ENCODE measurements at regions not wholly inside any gene's neighbourhood (a gene's known extent, or its start where the extent isn't known, plus 50 kb on each side); places are given as distances from the start of the nearest gene placed in this dataset.

DNA sequence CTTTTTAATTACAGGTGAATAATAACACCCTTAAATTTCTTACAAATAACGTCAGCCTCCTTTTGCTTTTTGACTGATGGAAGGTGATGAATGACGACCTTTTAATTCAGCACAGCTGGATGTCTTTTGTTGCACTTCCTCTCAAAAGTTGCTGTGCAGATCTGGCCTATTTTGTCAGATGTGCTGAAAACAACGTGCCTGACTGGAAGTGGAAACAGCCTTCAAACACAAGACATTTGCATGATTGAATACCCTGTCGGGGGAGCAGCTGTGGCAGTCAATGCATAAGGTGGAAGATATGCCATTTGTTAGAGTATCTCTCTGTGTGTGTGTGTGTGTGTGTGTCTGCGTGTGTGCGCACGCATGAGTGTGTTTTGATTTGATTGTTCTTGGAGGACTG is 579.7 kb downstream of the SPRY1 start:
- H3K27me3 ChIP-seq = no peaks in the 10 kb centered on the region
- intact Hi-C loops (cut with DNase I) = no loop called here
- no peak overlapping the region for H3K4me3 ChIP-seq
- H3K27ac ChIP-seq = peak overlapping the region; percentile 2
- no peaks in the 10 kb centered on the region for H3K9me3 ChIP-seq
- H3K36me3 ChIP-seq = no peaks in the 10 kb centered on the region
- TF ChIP-seq, protein P1, sequence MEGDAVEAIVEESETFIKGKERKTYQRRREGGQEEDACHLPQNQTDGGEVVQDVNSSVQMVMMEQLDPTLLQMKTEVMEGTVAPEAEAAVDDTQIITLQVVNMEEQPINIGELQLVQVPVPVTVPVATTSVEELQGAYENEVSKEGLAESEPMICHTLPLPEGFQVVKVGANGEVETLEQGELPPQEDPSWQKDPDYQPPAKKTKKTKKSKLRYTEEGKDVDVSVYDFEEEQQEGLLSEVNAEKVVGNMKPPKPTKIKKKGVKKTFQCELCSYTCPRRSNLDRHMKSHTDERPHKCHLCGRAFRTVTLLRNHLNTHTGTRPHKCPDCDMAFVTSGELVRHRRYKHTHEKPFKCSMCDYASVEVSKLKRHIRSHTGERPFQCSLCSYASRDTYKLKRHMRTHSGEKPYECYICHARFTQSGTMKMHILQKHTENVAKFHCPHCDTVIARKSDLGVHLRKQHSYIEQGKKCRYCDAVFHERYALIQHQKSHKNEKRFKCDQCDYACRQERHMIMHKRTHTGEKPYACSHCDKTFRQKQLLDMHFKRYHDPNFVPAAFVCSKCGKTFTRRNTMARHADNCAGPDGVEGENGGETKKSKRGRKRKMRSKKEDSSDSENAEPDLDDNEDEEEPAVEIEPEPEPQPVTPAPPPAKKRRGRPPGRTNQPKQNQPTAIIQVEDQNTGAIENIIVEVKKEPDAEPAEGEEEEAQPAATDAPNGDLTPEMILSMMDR (IDR thresholded peaks at IDR 0.05) = no peak
- DNase-seq (no peak), ATAC-seq (peak; percentile 43)
- H3K4me1 ChIP-seq = peaks cover 9% of the 10 kb centered on the region

DNA sequence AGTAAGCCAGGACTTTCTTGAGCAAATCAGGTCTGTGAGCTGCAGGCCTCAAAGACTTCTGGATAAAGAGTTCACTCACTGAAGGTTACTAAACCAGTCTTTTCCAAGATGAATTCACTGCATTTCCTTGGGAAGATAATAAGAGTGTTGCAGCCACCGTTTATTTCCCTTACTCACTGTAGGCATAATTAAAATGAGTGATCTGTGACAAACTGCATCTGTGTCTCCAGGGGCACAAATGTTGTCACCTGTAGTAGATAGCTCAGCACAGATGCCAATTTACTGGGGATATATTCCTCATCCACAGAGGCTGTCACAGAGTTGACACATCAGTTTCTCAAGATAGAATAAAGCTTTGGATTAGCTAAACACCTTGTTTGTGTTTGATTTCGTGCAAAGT is 580.2 kb downstream of the SPRY1 start:
- no peak overlapping the region for H3K4me3 ChIP-seq
- H3K9me3 ChIP-seq = no peaks in the 10 kb centered on the region
- H3K36me3 ChIP-seq = no peaks in the 10 kb centered on the region
- no peaks in the 10 kb centered on the region for H3K27me3 ChIP-seq
- intact Hi-C loops (cut with DNase I) = no loop called here
- TF ChIP-seq, protein P1 (IDR thresholded peaks at IDR 0.05) = no peak
- H3K4me1 ChIP-seq = peaks cover 9% of the 10 kb centered on the region
- peak overlapping the region; percentile 2 for H3K27ac ChIP-seq
- ATAC-seq (no peak), DNase-seq (no peak)

DNA sequence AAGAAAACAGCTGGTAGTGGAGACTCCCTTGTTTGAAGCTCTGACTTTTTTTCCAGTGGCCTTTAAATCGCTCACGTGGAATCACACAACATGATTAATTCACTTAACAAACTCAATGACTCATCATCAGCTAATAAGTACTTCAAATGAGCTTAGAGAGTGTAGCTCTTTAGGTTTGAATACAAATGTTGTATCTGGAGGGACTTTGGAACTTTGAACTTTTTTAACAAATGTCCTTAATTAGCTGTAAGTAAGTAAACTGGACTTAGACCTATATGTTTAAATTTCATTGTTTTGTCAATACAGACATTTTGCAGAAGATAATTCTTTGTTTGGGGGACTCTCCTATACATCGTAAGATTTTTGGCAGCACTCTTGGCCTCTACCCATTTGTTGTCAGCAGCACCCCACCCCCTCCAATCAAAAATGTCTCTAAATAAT is 581.1 kb downstream of the SPRY1 start:
- Histone ChIP-seq H3K4me1 (peaks cover 9% of the 10 kb centered on the region), H3K27ac (no peak overlapping the region), H3K9me3 (no peaks in the 10 kb centered on the region), H3K27me3 (no peaks in the 10 kb centered on the region), H3K4me3 (no peak overlapping the region), H3K36me3 (no peaks in the 10 kb centered on the region)
- TF ChIP-seq, protein P1 (IDR thresholded peaks at IDR 0.05) = no peak
- intact Hi-C loops (cut with DNase I) = no loop called here
- ATAC-seq = no peak
- DNase-seq = no peak

DNA sequence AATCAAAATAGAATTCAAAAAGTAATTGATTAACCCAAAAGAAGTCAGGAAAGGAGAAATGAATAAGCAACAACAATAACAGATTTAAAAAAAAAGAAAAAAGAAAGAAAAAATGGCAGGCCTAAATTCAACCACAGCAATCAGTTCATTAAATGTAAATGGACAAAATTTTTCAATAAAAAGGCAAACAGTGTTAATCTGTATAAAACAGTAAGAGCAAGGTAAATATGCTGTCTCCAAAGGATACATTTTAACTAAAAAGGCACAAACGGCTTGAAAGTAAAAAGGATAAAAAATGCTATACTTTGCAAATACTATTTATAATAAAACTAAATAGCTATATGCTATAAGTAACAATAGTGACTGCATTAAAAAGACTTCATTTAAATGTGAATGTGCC is 582.0 kb downstream of the SPRY1 start:
- intact Hi-C loops (cut with DNase I) = no loop called here
- Histone ChIP-seq H3K27me3 (no peaks in the 10 kb centered on the region), H3K4me1 (peaks cover 9% of the 10 kb centered on the region), H3K4me3 (no peak overlapping the region), H3K9me3 (no peaks in the 10 kb centered on the region), H3K36me3 (no peaks in the 10 kb centered on the region), H3K27ac (no peak overlapping the region)
- TF ChIP-seq, protein P1 (IDR thresholded peaks at IDR 0.05) = no peak
- DNase-seq (no peak), ATAC-seq (no peak)

DNA sequence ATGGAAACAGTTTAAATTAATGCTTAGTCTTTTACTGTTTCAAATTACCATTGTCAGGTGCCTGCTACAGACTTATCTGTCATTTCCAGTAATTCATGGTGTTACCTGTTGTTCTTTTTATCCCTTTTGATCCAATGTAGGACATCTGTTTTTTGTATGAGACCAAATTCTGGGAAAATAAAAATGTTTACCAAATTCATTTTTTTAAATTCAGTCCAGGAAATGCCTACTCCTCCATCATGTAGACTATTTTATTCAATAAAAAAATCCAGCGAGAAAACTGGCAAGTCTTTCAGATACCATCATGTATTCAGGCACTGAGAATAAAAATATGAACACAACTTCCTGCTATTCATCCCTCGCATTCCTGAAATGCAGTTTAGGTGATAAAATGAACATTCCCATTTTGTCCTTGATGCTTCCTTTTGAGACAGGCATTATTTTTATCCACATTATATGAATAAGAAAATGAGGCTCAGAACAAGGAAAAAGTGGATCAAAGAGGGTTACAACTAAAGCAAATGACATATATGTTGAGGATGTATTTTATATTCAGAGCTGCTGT is 584.2 kb downstream of the SPRY1 start:
- H3K4me1 ChIP-seq = peaks cover 9% of the 10 kb centered on the region
- no peak for DNase-seq
- intact Hi-C loops (cut with DNase I) = no loop called here
- no peak overlapping the region for H3K27ac ChIP-seq
- H3K4me3 ChIP-seq = no peak overlapping the region
- no peaks in the 10 kb centered on the region for H3K9me3 ChIP-seq
- no peaks in the 10 kb centered on the region for H3K36me3 ChIP-seq
- TF ChIP-seq, protein P1 (IDR thresholded peaks at IDR 0.05) = no peak
- H3K27me3 ChIP-seq = no peaks in the 10 kb centered on the region
- no peak for ATAC-seq

DNA sequence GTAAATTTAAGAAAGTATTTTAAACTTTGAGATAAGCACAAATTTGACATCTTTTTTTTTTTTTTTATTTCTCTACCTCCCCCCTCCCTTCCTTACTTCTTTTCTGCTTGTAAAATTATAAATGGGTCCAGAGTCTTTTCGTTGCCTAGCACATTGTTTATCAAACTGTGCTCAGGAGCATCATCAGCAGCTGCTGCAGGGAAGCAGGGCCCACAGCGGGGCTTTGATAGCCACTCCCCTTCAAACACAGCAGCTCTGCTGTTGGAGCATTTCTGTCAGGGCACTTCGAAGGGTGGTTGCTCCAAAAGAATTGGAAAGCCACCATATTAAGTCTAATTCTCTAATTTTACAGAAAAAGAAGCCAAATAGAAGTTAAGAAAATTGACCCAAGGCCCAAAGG is 588.3 kb downstream of the SPRY1 start:
- DNase-seq (no peak), ATAC-seq (peak; percentile 43)
- intact Hi-C loops (cut with DNase I) = no loop called here
- Histone ChIP-seq H3K27ac (peak overlapping the region; percentile 61), H3K9me3 (no peaks in the 10 kb centered on the region), H3K4me1 (peaks cover 8% of the 10 kb centered on the region), H3K4me3 (no peak overlapping the region), H3K36me3 (no peaks in the 10 kb centered on the region), H3K27me3 (no peaks in the 10 kb centered on the region)
- TF ChIP-seq, protein P1 (IDR thresholded peaks at IDR 0.05) = no peak
